KG1 (cell line): ENCODE measurements at regions not wholly inside any gene's neighbourhood (a gene's known extent, or its start where the extent isn't known, plus 50 kb on each side); places are given as distances from the start of the nearest gene placed in this dataset.
"Not testable (repeated sequence)": the region's sequence is repeated elsewhere in the genome, so short reads cannot be mapped to it uniquely, and the experiment has no call there.

Source experiments
- DNase-seq: peaks from one replicate; lab custom pipeline; 2025; lab: John Stamatoyannopoulos, UW

- peak; percentile 48 for DNase-seq
Observed at GRCh38 chr2:195535911-195536522, 121.0 kb upstream of the SLC39A10 start.

GRCh38 chr2:195534971-195535370 lies 122.1 kb upstream of the SLC39A10 start:
- DNase-seq = no peak

- DNase-seq = no peak
Observed at GRCh38 chr2:195533771-195534642, 123.0 kb upstream of the SLC39A10 start.

GRCh38 chr2:195532628-195533271 lies 124.3 kb upstream of the SLC39A10 start:
- no peak for DNase-seq

- DNase-seq = no peak
Observed at GRCh38 chr2:195532255-195532627, 124.8 kb upstream of the SLC39A10 start.

- DNase-seq = no peak
Observed at GRCh38 chr2:195531754-195532153, 125.3 kb upstream of the SLC39A10 start.

- not testable (repeated sequence) for DNase-seq
Observed at GRCh38 chr2:195523242-195523641, 133.8 kb upstream of the SLC39A10 start.

GRCh38 chr2:195521589-195521988 lies 135.4 kb upstream of the SLC39A10 start:
- no peak for DNase-seq

- no peak for DNase-seq
Observed at GRCh38 chr2:195520671-195521155, 136.3 kb upstream of the SLC39A10 start.

- no peak for DNase-seq
Observed at GRCh38 chr2:195515551-195515950, 141.5 kb upstream of the SLC39A10 start.

- no peak for DNase-seq
Observed at GRCh38 chr2:195514365-195514764, 142.7 kb upstream of the SLC39A10 start.

- DNase-seq = no peak
Observed at GRCh38 chr2:195513119-195513518, 143.9 kb upstream of the SLC39A10 start.

- no peak for DNase-seq
Observed at GRCh38 chr2:195509551-195509950, 147.5 kb upstream of the SLC39A10 start.

GRCh38 chr2:195508139-195508455 lies 148.9 kb upstream of the SLC39A10 start:
- no peak for DNase-seq

GRCh38 chr2:195507447-195508138 lies 149.4 kb upstream of the SLC39A10 start:
- DNase-seq = no peak

- no peak for DNase-seq
Observed at GRCh38 chr2:195505701-195506100, 151.3 kb upstream of the SLC39A10 start.

GRCh38 chr2:195503208-195503607 lies 153.8 kb upstream of the SLC39A10 start:
- DNase-seq = no peak

GRCh38 chr2:195501746-195502145 lies 155.3 kb upstream of the SLC39A10 start:
- no peak for DNase-seq

- DNase-seq = no peak
Observed at GRCh38 chr2:195500879-195501278, 156.1 kb upstream of the SLC39A10 start.

GRCh38 chr2:195498839-195499490 lies 158.1 kb upstream of the SLC39A10 start:
- DNase-seq = no peak

- DNase-seq = no peak
Observed at GRCh38 chr2:195498176-195498575, 158.8 kb upstream of the SLC39A10 start.

- DNase-seq = no peak
Observed at GRCh38 chr2:195496991-195497390, 160.0 kb upstream of the SLC39A10 start.
